ENCODE measurements at regions not wholly inside any gene's neighbourhood (a gene's known extent, or its start where the extent isn't known, plus 50 kb on each side); places are given as distances from the start of the nearest gene placed in this dataset.
"Not testable (repeated sequence)": the region's sequence is repeated elsewhere in the genome, so short reads cannot be mapped to it uniquely, and the experiment has no call there.

GRCh38 chr18:27520401-27520800 lies 335.3 kb upstream of the CHST9 start:
- no peak for DNase-seq (ENCODE audit: low read depth)
- TF ChIP-seq, protein P1, sequence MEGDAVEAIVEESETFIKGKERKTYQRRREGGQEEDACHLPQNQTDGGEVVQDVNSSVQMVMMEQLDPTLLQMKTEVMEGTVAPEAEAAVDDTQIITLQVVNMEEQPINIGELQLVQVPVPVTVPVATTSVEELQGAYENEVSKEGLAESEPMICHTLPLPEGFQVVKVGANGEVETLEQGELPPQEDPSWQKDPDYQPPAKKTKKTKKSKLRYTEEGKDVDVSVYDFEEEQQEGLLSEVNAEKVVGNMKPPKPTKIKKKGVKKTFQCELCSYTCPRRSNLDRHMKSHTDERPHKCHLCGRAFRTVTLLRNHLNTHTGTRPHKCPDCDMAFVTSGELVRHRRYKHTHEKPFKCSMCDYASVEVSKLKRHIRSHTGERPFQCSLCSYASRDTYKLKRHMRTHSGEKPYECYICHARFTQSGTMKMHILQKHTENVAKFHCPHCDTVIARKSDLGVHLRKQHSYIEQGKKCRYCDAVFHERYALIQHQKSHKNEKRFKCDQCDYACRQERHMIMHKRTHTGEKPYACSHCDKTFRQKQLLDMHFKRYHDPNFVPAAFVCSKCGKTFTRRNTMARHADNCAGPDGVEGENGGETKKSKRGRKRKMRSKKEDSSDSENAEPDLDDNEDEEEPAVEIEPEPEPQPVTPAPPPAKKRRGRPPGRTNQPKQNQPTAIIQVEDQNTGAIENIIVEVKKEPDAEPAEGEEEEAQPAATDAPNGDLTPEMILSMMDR (conservative IDR thresholded peaks at IDR 0.05; ENCODE audit: low read depth, low read length): no peak
- H3K4me3 ChIP-seq (ENCODE audit: low read depth, low read length): no peak overlapping the region

DNA sequence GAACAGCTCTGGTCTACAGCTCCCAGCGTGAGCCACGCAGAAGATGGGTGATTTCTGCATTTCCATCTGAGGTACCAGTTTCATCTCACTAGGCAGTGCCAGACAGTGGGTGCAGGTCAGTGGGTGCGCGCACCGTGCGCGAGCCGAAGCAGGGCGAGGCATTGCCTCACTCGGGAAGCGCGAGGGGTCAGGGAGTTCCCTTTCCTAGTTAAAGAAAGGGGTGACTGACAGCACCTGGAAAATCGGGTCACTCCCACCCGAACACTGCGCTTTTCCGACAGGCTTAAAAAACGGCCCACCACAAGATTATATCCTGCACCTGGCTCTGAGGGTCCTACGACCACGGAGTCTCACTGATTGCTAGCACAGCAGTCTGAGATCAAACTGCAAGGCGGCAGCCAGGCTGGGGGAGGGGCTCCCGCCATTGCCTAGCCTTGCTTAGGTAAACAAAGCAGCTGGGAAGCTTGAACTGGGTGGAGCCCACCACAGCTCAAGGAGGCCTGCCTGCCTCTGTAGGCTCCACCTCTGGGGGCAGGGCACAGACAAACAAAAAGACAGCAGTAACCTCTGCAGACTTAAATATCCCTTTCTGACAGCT lies 325.0 kb upstream of the CHST9 start:
- not testable (repeated sequence) for DNase-seq (ENCODE audit: low read depth); H3K4me3 ChIP-seq (ENCODE audit: low read depth, low read length)

- TF ChIP-seq, protein P1 (conservative IDR thresholded peaks at IDR 0.05; ENCODE audit: low read depth, low read length): no peak
- no peak overlapping the region for H3K4me3 ChIP-seq (ENCODE audit: low read depth, low read length)
- DNase-seq (ENCODE audit: low read depth): no peak
Observed at GRCh38 chr18:27501671-27502070, 316.6 kb upstream of the CHST9 start.

GRCh38 chr18:27500531-27500930 lies 315.4 kb upstream of the CHST9 start:
- H3K4me3 ChIP-seq (ENCODE audit: low read depth, low read length): no peak overlapping the region
- no peak for DNase-seq (ENCODE audit: low read depth)
- TF ChIP-seq, protein P1 (conservative IDR thresholded peaks at IDR 0.05; ENCODE audit: low read depth, low read length): no peak

- TF ChIP-seq, protein P1 (conservative IDR thresholded peaks at IDR 0.05; ENCODE audit: low read depth, low read length): no peak
- no peak for DNase-seq (ENCODE audit: low read depth)
- H3K4me3 ChIP-seq (ENCODE audit: low read depth, low read length): no peak overlapping the region
Observed at GRCh38 chr18:27497246-27497645, 312.1 kb upstream of the CHST9 start.

DNA sequence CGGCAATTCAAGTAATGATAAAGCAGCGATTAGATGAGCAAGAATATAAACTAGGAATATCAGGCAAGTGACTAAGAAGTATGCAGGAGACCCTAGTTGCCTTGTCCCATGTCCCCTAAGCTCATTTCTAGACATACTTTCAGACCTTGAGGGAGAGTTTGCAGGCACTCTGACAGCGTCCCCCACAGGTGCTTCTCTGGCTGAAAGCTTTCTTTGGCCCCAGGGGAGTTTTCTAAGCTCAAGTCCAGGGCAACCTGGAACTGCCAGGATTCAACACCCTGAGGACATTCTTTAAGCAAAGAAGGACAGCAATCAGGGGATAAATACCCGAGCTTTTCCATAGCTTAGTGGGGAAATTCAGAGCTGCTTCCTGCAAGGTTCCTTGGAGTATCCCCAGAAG lies 308.1 kb upstream of the CHST9 start:
- no peak for DNase-seq (ENCODE audit: low read depth)
- H3K4me3 ChIP-seq (ENCODE audit: low read depth, low read length): no peak overlapping the region
- TF ChIP-seq, protein P1 (conservative IDR thresholded peaks at IDR 0.05; ENCODE audit: low read depth, low read length): no peak

GRCh38 chr18:27491772-27492171 lies 306.7 kb upstream of the CHST9 start:
- H3K4me3 ChIP-seq (ENCODE audit: low read depth, low read length): no peak overlapping the region
- TF ChIP-seq, protein P1 (conservative IDR thresholded peaks at IDR 0.05; ENCODE audit: low read depth, low read length): no peak
- DNase-seq (ENCODE audit: low read depth): no peak

All from epithelial cell of proximal tubule (primary cell).